ENCODE measurements at regions not wholly inside any gene's neighbourhood (a gene's known extent, or its start where the extent isn't known, plus 50 kb on each side); places are given as distances from the start of the nearest gene placed in this dataset.
"Not testable (repeated sequence)": the region's sequence is repeated elsewhere in the genome, so short reads cannot be mapped to it uniquely, and the experiment has no call there.

DNA sequence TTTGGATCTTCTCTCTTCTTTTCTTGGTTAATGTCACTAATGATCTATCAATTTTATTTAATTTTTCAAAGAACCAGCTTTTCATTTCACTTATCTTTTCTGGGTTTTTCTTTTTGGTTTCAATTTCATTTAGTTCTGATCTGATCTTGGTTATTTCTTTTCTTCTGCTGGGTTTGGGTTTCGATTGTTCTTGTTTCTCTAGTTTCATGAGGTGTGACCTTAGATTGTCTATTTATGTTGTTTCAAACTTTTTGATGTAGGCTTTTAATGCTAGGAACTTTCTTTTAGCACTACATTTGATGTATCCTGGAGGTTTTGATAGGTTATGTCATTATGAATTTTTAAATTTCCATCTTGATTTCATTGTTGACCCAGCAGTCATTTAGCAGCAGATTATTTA is 142.3 kb downstream of the C11orf87 start:
- DNase-seq = no peak

DNA sequence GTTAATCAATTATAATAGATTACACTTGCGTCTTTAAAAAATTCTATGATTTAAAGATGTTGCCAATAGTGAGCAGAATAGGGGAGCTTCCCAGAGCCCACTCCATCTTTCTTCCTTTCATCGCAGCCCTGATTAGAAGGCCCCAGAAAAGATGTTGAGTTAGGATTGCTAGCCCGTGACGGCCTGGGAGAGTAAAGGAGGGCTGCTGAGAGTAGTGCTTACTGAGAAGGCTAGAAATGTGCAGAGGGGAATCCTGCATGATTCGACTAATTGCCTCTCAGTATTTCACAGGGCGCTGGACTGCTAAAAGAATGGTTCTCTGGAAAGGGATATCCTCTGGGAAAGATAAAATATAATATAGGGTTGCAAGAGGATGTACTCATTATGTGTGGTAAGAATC is 160.5 kb downstream of the C11orf87 start:
- DNase-seq = no peak

DNA sequence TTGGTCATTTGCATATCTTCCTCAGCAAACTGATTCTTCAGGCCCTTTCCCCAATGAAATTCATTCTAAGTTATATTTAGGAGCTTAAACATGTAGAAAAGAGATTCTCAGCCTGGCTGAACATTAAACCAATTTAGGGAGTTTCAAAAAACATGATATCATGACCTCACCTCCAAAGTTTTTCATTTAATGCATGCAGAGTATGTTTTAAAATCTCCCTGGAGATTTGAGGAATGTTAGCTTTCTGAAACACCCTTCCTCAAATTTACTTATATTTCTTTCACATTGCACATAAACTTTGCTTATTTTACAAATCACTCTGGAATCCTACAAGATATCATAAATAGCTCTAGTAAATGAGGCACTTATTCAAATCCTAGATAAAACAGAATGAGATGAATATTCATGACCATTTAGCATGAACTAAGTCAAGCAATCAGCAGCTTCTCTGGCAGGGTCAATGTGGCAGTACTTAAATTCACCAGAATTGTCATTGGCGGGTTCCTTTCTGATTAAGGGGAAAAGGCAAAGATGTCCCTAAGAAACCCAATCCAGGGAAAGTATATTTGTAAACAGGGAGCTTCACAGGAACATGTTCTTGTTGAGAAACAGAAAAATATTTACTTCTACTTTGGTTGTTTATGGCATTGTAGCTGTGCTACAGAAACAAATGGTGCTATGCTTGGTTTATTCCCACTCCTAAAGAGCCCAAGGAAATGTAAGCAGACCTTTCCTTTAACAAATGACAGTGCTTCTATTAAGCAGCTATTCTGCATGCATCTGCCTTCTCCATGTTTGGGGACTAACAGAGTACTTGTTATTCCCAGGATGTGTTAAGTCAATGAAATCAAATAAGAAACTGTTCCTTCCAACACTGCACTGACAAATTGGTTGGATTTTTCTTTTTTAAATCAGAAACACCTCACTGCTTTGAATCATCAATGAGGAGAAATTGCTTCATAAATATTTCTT is 162.3 kb downstream of the C11orf87 start:
- no peak for DNase-seq

DNA sequence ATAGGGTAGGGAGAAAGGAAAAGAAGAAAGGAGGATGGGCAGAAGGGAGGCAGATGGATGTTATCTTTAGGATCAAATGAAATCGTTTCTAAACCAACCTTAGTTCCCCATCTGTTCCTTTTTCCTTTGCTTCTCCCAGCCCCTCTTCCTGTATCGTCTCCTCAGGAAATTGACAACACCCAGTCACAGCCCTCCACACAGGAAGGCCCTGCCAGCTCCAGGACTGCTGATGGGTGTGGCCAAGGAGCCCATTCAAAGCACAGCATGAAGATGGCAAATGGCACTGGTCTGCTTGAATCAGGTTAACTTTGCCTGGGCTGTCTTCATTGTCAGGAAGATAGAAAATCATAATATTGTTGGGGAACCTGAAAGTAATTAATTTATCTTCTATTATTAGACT is 164.8 kb downstream of the C11orf87 start:
- DNase-seq = no peak

DNA sequence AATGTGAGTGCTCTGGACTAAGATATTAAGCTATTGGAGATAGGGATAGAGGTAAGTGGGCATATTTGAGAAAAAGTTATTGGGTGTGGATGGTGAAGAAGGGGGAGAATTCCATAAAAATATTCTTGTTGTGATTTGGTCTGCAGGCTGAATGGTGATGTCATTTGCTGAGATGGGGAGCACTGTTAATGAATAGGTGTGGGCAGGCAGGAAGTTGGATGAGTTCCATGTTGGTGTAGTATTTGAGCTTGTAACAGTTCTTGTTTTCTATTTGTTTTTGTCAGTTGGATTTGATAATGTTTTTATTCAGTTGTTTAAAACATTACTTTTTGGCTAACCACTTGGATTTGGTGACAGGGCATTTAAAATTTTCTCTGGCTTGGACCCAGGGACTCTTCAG is 168.8 kb downstream of the C11orf87 start:
- DNase-seq = no peak

DNA sequence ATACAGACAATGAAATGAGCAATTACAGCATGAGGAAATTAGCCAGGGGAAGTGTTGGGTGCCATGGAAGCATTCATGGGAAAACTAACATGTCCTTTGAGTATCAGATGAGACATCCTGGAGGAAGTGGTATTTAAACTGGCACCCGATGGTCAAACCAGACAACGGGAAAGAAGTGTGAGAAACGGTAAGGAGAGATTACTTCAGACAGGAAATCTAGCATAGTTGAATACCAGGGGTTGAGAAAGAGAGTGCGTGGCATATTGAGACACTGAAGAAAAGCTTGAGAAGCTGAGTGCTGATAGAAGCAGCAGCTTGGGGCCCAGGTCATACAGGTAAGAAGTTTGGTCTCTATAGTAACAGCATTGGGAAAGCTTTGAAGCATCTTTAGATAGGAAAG is 175.3 kb downstream of the C11orf87 start:
- DNase-seq = no peak

DNA sequence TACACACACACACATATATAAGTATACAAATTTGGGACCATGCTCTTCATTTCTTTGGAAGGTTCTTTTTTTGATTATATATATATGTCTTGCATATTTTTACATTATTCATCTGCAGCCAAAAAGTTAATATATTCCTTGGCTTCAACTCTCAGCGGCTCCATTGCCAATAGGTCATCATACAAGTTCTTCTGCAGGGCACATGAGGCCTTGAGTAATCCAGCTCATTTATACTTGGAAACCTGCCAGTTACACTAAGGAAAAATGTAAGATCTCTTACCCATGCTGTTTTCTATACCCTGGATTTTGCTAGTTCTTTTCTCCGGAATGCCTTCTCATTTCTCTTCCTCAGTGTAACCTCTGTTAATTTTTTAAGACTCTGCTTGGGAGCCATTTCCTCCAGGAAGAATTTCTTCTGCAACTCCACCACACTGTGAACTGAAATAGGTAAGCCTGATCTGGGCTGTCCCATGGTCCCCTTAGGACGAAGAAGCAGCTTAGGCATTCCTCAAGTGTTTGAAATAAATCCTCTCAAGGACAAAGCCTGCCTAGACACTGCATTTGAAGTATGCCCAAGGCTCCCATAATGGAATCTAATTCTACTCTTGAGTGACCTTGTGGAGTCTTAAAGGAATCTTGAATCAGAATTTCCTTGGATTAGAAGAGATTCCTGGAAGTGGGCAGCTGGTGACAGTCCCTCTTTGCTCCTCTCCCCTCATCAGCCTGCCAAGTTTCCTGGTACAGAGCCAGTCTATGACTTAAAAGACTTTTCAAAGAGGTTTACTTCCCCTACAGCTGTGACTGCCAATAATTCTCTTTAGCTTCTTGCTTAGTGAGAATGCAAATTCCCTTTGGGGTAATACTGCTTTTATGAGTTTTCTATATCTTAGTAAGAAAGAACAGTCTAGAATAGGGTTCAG is 182.8 kb downstream of the C11orf87 start:
- DNase-seq = no peak

DNA sequence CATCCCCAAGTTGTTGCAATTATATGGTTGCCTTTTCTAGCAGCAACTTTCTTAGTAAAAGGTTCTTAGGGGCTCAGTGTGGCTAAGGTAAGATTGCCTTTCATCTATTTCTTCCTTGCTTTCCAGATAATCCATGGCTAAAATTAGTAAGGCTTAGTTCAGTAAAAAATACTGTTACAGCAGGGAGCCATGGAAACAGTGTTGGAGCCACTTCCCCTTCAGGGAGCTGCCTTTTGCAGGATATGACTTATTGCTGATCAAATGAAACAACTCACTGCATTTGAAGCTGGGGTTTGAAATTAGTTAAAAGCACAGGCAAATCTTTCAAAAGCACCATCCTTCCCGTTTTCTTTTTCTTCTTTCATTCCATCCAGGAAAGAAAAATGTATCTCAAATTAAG is 184.3 kb downstream of the C11orf87 start:
- no peak for DNase-seq

DNA sequence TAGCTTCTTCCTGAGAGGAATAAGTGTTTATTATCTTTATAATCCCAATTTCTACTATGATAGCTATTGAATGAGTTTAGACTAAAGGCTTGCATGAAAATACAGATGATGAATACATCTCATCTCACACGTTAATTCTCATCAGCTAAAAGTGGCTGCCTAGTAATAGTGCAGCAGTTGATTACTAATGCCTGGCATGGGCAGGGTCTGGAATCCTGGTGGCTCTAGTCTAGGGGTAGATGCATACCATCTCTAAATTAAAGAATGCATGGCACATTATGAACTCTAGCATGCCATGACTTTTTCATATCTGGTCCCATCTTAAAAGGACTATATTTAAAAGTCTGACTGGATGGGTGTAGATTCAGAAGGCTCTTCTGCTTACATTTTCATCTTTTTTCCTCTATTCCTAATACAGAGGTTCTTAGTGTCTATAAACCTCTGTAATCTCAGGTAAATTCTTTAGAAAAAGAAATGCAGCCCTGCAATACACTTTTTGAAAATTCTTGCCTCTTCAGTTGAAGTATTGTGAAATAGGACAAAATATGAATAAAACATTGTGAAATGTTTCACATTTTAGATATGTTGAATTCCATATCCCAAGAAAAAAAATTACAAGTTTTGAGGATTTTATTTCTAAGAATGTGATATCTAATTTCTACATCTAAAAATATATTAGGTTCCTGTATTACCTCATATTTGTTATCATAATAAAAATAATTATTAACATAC is 187.6 kb downstream of the C11orf87 start:
- no peak for DNase-seq

DNA sequence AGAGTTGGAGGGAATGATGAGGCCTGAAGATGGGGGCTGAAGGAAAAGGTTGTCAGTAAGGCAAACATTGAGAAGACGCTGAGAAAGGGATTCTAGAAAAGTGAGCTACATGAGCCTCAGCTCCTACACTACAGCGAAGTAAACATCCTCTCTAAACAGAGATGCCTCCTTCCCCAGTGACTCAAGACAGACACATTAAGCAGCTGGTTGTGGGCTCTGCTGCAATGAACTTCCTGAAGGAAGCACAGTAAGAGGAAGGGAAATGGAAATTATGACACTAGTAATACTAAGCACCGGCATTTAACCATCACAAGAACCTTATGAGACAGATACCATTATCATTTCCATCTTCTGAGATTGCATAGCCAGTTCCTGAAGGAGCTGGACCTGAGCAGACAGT is 190.5 kb downstream of the C11orf87 start:
- no peak for DNase-seq

DNA sequence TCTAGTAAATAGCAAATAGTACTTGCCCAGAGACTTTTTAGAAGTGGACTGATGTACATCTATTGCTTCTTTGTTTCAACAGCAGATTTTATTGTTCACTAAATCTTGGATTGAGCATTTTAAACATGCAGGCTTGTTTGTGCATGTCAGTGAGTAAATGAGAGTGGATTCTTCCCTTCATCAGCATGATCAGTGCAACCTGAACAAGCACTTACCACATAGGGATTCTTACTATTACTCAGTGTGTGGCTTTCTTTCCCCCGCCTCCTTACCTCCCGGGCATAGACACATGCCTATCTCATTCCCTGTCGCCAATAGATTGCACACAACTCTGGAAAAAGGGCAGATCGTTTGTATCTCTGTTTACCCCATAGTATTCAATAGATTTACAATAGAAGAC is 197.5 kb downstream of the C11orf87 start:
- DNase-seq = no peak

DNA sequence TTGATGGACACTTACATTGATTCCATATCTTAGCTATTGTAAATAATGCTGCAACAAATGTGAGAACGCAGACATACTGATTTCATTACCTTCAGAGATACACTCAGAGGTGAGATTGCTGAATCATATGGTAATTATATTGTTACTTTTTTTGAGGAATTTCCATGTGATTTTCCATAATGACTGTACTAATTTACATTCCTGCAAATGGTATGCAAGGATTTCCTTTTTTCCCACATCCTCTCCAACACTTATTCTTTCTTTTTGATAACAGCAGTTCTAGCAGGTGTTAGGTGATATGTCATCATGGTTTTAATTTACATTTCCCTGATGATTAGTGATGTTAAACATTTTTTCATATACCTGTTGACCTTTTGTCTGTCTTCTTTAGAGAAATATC is 207.7 kb downstream of the C11orf87 start:
- no peak for DNase-seq

DNA sequence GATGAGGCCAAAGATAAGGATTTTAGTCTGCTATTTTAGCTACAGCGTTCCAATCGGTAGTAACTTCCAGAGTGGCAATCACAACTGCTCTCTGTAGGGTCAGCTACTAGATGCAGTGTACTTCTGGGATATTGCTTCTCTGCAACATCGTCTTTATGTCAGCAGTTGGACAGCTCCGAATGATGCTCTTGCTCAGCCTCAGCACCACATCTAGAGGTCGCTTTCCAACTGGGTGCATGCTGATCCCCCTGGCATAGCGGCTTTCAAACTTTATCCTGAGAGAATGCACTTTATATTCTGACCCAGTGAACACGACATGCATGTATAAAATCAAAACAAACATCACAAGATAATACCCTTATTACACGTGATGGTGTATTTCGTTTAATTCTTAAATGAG is 219.6 kb downstream of the C11orf87 start:
- DNase-seq = no peak

DNA sequence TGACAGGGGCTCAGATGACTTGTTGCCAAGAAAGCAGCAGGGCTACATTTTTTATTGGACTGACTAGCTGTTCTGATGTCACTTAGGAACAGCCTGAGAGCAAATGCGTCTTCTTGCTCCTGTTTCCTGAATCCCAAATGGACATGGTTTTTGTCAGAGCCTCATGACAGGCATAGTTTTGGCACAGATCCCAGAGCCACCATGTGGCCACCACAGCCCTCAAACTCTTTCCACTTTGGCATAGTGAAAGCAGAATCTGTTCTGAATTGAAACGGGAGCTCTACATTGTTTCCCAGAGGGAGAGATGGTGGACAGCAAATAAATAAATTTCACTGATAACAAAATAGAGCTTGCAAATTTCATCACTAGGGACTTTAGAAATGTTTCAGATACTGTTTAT is 222.2 kb downstream of the C11orf87 start:
- DNase-seq = no peak

DNA sequence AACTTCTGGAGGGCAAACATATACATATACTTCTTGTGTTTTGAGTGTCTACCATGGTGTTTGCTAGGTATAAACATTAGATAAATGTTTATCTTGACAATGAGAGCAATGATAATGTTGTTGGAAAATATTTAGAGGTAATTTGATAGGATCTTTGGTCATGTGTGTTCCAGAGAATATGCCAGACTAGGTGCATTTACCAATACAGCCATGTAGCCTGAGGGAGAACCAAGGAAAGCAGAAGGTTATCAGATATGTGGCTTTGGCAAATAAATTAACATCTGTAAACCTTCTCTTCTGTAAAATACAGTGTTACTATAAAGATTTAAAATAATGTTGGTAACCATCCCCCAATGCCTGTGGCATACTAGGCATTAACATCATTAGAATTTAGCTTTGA is 226.8 kb downstream of the C11orf87 start:
- DNase-seq = no peak

DNA sequence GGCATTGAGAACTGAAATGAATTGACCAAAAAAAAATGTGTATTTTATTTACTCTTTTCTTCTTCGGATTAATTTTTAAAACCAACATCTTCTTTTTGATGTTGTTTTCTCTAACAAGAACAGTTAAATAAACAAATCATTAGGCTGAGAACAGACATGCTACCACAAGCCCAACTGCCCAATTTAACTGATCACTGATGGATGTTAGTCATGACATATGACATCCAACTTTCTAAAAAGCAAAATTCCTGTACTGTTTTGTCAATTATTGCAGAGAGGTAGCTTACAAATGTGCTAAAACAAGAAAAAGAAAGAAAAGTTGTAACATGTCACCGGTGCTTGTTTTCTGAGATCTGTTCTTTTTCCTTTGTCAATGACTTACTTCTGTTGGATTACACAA is 232.1 kb downstream of the C11orf87 start:
- no peak for DNase-seq

DNA sequence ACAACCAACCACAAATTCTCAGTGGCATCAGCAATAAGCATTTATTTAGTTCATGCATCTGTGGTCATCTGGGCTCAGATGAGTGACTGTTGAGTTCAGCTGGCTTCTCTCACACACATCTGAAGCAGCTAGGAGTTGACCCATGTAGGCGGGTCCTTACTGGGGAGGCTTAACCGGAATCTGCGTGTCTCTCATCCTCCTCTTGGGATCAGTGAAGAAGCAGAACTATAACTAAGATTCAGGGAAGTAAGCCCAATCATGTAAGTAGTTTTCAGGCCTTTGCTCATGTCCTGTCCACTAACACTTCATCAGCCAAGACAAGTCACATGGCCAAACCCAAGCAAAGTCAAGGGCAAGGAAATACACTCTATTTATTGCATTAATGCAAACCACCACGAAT is 236.2 kb downstream of the C11orf87 start:
- no peak for DNase-seq

DNA sequence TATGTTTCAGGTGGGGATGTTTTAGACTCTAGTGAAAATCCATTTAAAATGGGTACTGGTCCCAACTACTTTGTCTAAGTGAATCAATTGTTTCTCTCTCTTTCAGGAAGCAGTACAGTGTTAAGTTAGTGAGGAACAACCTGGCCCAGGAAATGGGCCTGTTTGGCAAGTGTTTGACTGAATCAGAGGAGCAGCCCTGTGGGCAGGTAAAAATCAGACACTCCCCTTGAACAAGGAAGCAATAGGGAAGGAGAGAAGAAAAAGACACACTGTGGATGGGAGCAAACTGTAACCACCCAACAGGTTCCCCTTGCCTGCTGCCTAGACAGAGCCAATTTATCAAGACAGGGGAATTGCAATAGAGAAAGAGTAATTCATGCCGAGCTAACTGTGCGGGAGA is 245.7 kb downstream of the C11orf87 start:
- no peak for DNase-seq

DNA sequence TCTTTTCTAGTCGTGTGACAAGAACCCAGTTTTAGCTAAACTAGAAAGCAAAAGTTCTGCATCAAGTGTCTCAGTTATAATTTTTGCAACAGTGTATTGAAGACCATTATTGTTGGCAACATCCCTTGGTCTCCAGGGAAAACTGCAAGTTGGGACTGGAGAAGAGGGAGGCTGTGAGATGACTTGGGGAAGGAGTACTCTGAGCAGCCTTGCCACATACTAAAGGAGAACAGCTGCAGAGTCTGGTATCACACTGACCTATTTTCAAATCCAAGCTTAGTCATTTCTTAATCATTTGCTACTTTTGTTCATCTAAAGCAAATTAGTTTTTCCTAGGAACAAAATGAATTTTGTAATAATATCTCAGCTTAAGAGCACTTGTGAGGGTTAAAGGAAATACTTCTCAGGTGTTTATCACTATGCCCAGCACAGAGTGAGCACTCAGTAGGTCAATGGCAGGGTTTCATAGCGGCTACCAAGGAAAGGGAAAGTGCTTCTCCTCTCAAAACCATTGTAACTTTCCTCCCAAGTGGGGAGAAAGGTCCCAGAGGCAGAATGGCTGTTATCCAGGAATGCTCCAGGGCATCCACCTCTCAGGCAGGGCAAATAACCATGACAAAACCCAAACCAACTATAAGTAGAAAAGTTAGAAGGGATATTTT is 247.1 kb downstream of the C11orf87 start:
- DNase-seq = no peak

DNA sequence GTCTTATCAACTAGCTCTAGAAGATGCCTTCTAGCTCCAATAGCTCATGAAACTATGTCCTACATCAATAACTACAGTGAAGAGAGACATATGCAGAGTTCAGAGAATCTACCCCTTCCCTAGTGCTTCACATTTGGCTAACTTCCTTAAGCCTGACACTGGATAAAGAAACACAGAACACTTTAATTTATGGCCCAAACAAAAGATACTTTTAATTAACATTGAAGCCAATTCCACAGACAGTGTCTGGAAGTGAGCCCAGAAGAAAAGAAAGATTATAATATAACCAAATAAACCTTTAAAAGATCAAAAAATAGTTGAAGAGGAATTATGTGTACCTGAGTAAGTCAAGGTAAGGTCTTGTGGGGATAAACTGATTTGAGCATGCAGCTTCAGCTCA is 255.2 kb downstream of the C11orf87 start:
- DNase-seq = no peak

DNA sequence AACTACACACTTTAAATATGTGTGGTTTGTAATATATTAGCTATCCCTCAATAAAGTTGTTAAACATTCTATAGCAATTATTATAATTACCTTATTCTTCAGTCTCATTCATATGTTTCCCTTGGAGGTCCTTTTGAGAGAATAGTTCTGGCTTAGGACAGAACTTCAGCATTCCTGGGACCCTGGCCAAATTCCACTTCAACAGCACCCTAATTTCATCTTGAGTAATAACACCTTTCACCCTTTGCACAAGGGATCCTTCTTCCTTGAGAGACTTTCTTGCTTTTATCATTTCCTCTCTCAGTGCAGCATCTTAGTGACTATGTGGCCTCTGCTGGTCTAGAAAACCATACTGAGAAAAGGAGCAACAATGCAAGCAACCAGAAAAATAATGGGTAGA is 255.9 kb downstream of the C11orf87 start:
- no peak for DNase-seq

DNA sequence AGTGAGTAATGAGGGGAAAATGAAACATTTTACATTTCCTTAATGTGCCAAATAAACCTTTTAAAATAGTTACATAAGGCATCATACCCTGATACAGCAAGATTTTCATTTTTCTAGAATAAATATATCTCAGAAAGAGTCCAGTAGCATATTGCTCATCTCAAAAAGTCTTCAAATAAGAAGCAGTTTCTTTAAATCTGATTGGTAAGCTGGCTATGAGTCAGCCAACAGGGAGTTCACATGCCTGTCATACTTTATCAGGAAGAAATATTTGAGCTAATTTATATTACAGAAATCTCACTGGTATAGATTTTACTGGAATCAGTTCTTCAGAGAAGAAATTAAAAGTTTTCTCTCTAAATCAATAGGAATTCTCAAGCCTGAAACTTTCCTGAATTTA is 258.1 kb downstream of the C11orf87 start:
- DNase-seq = no peak

DNA sequence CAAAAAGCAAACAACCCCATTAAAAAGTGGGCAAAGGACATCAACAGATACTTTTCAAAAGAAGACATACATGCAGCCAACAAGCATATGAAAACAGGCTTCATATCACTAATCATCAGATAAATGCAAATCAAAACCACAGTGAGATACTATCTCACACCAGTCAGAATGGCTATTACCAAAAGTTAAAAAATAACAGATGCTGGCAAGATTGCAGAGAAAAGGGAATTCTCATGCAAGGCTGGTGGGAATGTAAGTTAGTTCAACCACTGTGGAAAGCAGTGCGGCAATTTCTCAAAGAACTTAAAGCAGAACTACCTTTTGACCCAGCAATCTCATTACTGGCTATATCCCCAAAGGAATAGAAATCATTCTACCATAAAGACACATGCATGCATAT is 260.8 kb downstream of the C11orf87 start:
- DNase-seq = not testable (repeated sequence)

Measured in CD4-positive, alpha-beta T cell treated with Interleukin-4 for 1 hour (primary cell).